ENCODE measurements at regions not wholly inside any gene's neighbourhood (a gene's known extent, or its start where the extent isn't known, plus 50 kb on each side); places are given as distances from the start of the nearest gene placed in this dataset.
"Not testable (repeated sequence)": the region's sequence is repeated elsewhere in the genome, so short reads cannot be mapped to it uniquely, and the experiment has no call there.

GRCh38 chr13:73339086-73339485 lies 280.3 kb downstream of the KLF5 start:
- no peak for DNase-seq (ENCODE audit: low spot score)

- no peak for DNase-seq (ENCODE audit: low spot score)
These were observed 279.6 kb downstream of the KLF5 start for GRCh38 chr13:73338389-73338788.

- no peak for DNase-seq (ENCODE audit: low spot score)
These were observed 278.7 kb downstream of the KLF5 start for GRCh38 chr13:73337532-73337931.

GRCh38 chr13:73336773-73337172 lies 278.0 kb downstream of the KLF5 start:
- no peak for DNase-seq (ENCODE audit: low spot score)

GRCh38 chr13:73335944-73336343 lies 277.1 kb downstream of the KLF5 start:
- DNase-seq (ENCODE audit: low spot score), result no peak

- no peak for DNase-seq (ENCODE audit: low spot score)
These were observed 276.4 kb downstream of the KLF5 start for GRCh38 chr13:73335210-73335609.

GRCh38 chr13:73334445-73334844 lies 275.6 kb downstream of the KLF5 start:
- DNase-seq (ENCODE audit: low spot score), result no peak

GRCh38 chr13:73331556-73331955 lies 272.8 kb downstream of the KLF5 start:
- no peak for DNase-seq (ENCODE audit: low spot score)

GRCh38 chr13:73329355-73329754 lies 270.6 kb downstream of the KLF5 start:
- DNase-seq (ENCODE audit: low spot score), result no peak

GRCh38 chr13:73327579-73327978 lies 268.8 kb downstream of the KLF5 start:
- DNase-seq (ENCODE audit: low spot score), result no peak

- no peak for DNase-seq (ENCODE audit: low spot score)
These were observed 267.1 kb downstream of the KLF5 start for GRCh38 chr13:73325723-73326558.

GRCh38 chr13:73324842-73325722 lies 266.3 kb downstream of the KLF5 start:
- no peak for DNase-seq (ENCODE audit: low spot score)

GRCh38 chr13:73323615-73324014 lies 264.8 kb downstream of the KLF5 start:
- DNase-seq (ENCODE audit: low spot score), result no peak

- no peak for DNase-seq (ENCODE audit: low spot score)
These were observed 262.2 kb downstream of the KLF5 start for GRCh38 chr13:73321043-73321442.

GRCh38 chr13:73317140-73317539 lies 258.3 kb downstream of the KLF5 start:
- DNase-seq (ENCODE audit: low spot score), result no peak

- no peak for DNase-seq (ENCODE audit: low spot score)
These were observed 251.6 kb downstream of the KLF5 start for GRCh38 chr13:73310366-73310765.

- DNase-seq (ENCODE audit: low spot score), result no peak
These were observed 248.7 kb downstream of the KLF5 start for GRCh38 chr13:73307481-73307880.

- no peak for DNase-seq (ENCODE audit: low spot score)
These were observed 247.9 kb downstream of the KLF5 start for GRCh38 chr13:73306688-73307087.

- DNase-seq (ENCODE audit: low spot score), result no peak
These were observed 245.6 kb downstream of the KLF5 start for GRCh38 chr13:73304442-73304841.

- DNase-seq (ENCODE audit: low spot score), result no peak
These were observed 245.0 kb downstream of the KLF5 start for GRCh38 chr13:73303851-73304250.

GRCh38 chr13:73301622-73302021 lies 242.8 kb downstream of the KLF5 start:
- not testable (repeated sequence) for DNase-seq (ENCODE audit: low spot score)

- DNase-seq (ENCODE audit: low spot score), result no peak
These were observed 242.1 kb downstream of the KLF5 start for GRCh38 chr13:73300718-73301425.
